GM12891 (cell line): ENCODE measurements at regions not wholly inside any gene's neighbourhood (a gene's known extent, or its start where the extent isn't known, plus 50 kb on each side); places are given as distances from the start of the nearest gene placed in this dataset.

Source experiments
- DNase-seq: peaks from one replicate; pipeline ENCODE4 v3.0.0; 2011; ENCODE audit warnings: low spot score; ENCODE audit not compliant: insufficient read length
- FAIRE-seq: peaks from 2 replicates; lab custom pipeline; 2011; peaks lifted over from hg19 to GRCh38; lab: Jason Lieb, UNC
- PAX5 ChIP-seq: IDR thresholded peaks from 2 replicates; pipeline ENCODE4 v1.6.1; 2011; ENCODE audit warnings: low read length, moderate library complexity, mild to moderate bottlenecking; ENCODE audit not compliant: insufficient read depth, severe bottlenecking
- POLR2A ChIP-seq: IDR thresholded peaks from 2 replicates; pipeline ENCODE4 v1.6.1; 2011; ENCODE audit warnings: low read depth, low read length, control low read depth
- POLR2AphosphoS5 ChIP-seq: IDR thresholded peaks from 2 replicates; pipeline ENCODE4 v1.6.1; 2011; ENCODE audit warnings: low read depth, low read length, control low read depth
- POU2F2 ChIP-seq: IDR thresholded peaks from 2 replicates; pipeline ENCODE4 v1.6.1; 2011; ENCODE audit warnings: low read depth, mild to moderate bottlenecking, control low read depth, low read length, moderate library complexity
- SPI1 ChIP-seq: IDR thresholded peaks from 2 replicates; pipeline ENCODE4 v1.6.1; 2011; ENCODE audit warnings: low read depth, low read length, control low read depth
- TAF1 ChIP-seq: IDR thresholded peaks from 2 replicates; pipeline ENCODE4 v1.6.1; 2011; ENCODE audit warnings: low read depth, low read length, control low read depth

GRCh38 chr7:347644-348479 is 57.9 kb downstream of the FOXL3 start:
- TF ChIP-seq PAX5 = no peak
- TF ChIP-seq POLR2AphosphoS5 = no peak
- no peak for TF ChIP-seq POLR2A
- TF ChIP-seq POU2F2 = no peak
- TF ChIP-seq TAF1 = no peak
- TF ChIP-seq SPI1 = no peak
- FAIRE-seq (no peak), DNase-seq (no peak)

- no peak for TF ChIP-seq POLR2A
- DNase-seq (no peak), FAIRE-seq (no peak)
These were observed 58.5 kb downstream of the FOXL3 start for GRCh38 chr7:348480-348844.

- FAIRE-seq (no peak), DNase-seq (no peak)
- no peak for TF ChIP-seq PAX5
These were observed 59.2 kb downstream of the FOXL3 start for GRCh38 chr7:348962-349743.

- TF ChIP-seq POLR2A (no peak), POU2F2 (no peak), POLR2AphosphoS5 (no peak), PAX5 (no peak), SPI1 (no peak), TAF1 (no peak)
- DNase-seq (no peak), FAIRE-seq (no peak)
These were observed 61.3 kb downstream of the FOXL3 start for GRCh38 chr7:351256-351655.

- TF ChIP-seq SPI1 = no peak
- no peak for TF ChIP-seq POLR2A
- TF ChIP-seq PAX5 = no peak
- TF ChIP-seq POLR2AphosphoS5 = no peak
- no peak for TF ChIP-seq POU2F2
- TF ChIP-seq TAF1 = no peak
- FAIRE-seq (no peak), DNase-seq (no peak)
These were observed 61.9 kb downstream of the FOXL3 start for GRCh38 chr7:351681-352480.

- no peak for FAIRE-seq
These were observed 63.9 kb downstream of the FOXL3 start for GRCh38 chr7:353746-354325.

GRCh38 chr7:354597-355470 is 64.9 kb downstream of the FOXL3 start:
- no peak for FAIRE-seq
- no peak for DNase-seq
- TF ChIP-seq POLR2A = no peak
- TF ChIP-seq POU2F2 = no peak
- no peak for TF ChIP-seq SPI1
- no peak for TF ChIP-seq PAX5
- TF ChIP-seq TAF1 = no peak
- no peak for TF ChIP-seq POLR2AphosphoS5

More at GRCh38 chr7:353746-354325, 63.9 kb downstream of the FOXL3 start:
- no peak for DNase-seq
- TF ChIP-seq SPI1 = no peak
- TF ChIP-seq TAF1 = no peak
- no peak for TF ChIP-seq POLR2AphosphoS5
- TF ChIP-seq POLR2A = no peak
- TF ChIP-seq PAX5 = no peak
- no peak for TF ChIP-seq POU2F2

- FAIRE-seq (no peak), DNase-seq (no peak)
- TF ChIP-seq PAX5 = no peak
- no peak for TF ChIP-seq POU2F2
These were observed 65.6 kb downstream of the FOXL3 start for GRCh38 chr7:355568-355967.

GRCh38 chr7:356087-356486 is 66.1 kb downstream of the FOXL3 start:
- DNase-seq (no peak), FAIRE-seq (no peak)
- TF ChIP-seq POLR2AphosphoS5 (no peak), POU2F2 (no peak), PAX5 (no peak), POLR2A (no peak), TAF1 (no peak), SPI1 (no peak)
